Fibroblast of skin of back (primary cell): ENCODE measurements at regions not wholly inside any gene's neighbourhood (a gene's known extent, or its start where the extent isn't known, plus 50 kb on each side); places are given as distances from the start of the nearest gene placed in this dataset.

Experiments
- DNase-seq: peaks from one replicate; pipeline ENCODE4 v3.0.0-alpha.2; 2013

- no peak for DNase-seq
These were observed 444.3 kb downstream of the RND3 start for GRCh38 chr2:150043172-150043500.

- DNase-seq: no peak
These were observed 444.8 kb downstream of the RND3 start for GRCh38 chr2:150042500-150043171.

GRCh38 chr2:150041722-150042425 lies 445.6 kb downstream of the RND3 start:
- DNase-seq: no peak

- no peak for DNase-seq
These were observed 449.0 kb upstream of the MMADHC start for GRCh38 chr2:150036622-150037021.

- no peak for DNase-seq
These were observed 447.1 kb upstream of the MMADHC start for GRCh38 chr2:150034665-150035064.

- no peak for DNase-seq
These were observed 443.0 kb upstream of the MMADHC start for GRCh38 chr2:150030436-150031190.

- no peak for DNase-seq
These were observed 440.7 kb upstream of the MMADHC start for GRCh38 chr2:150028322-150028721.

- no peak for DNase-seq
These were observed 439.6 kb upstream of the MMADHC start for GRCh38 chr2:150027164-150027563.

- no peak for DNase-seq
These were observed 436.1 kb upstream of the MMADHC start for GRCh38 chr2:150023663-150024062.

GRCh38 chr2:150023044-150023443 lies 435.5 kb upstream of the MMADHC start:
- DNase-seq: peak; percentile 18

GRCh38 chr2:150020937-150021673 lies 433.5 kb upstream of the MMADHC start:
- DNase-seq: no peak

- DNase-seq: no peak
These were observed 432.6 kb upstream of the MMADHC start for GRCh38 chr2:150020221-150020620.

GRCh38 chr2:150019063-150019462 lies 431.5 kb upstream of the MMADHC start:
- DNase-seq: no peak

GRCh38 chr2:150012986-150013385 lies 425.4 kb upstream of the MMADHC start:
- DNase-seq: no peak

- peak; percentile 52 for DNase-seq
These were observed 423.7 kb upstream of the MMADHC start for GRCh38 chr2:150011161-150011730.

GRCh38 chr2:150008901-150009300 lies 421.3 kb upstream of the MMADHC start:
- no peak for DNase-seq

- peak; percentile 15 for DNase-seq
These were observed 420.3 kb upstream of the MMADHC start for GRCh38 chr2:150007815-150008430.

- no peak for DNase-seq
These were observed 419.0 kb upstream of the MMADHC start for GRCh38 chr2:150006591-150006990.

- no peak for DNase-seq
These were observed 416.0 kb upstream of the MMADHC start for GRCh38 chr2:150003544-150003943.

- DNase-seq: no peak
These were observed 414.2 kb upstream of the MMADHC start for GRCh38 chr2:150001788-150002187.

- no peak for DNase-seq
These were observed 409.3 kb upstream of the MMADHC start for GRCh38 chr2:149996901-149997300.

- peak; percentile 66 for DNase-seq
These were observed 406.6 kb upstream of the MMADHC start for GRCh38 chr2:149994057-149994728.
